ENCODE measurements at regions not wholly inside any gene's neighbourhood (a gene's known extent, or its start where the extent isn't known, plus 50 kb on each side); places are given as distances from the start of the nearest gene placed in this dataset.

- Mint-ChIP-seq H3K4me1 (ENCODE audit: low read depth) (no peaks in the 10 kb centered on the region), H3K36me3 (ENCODE audit: insufficient read depth) (peaks cover 2% of the 10 kb centered on the region), H3K9me3 (ENCODE audit: low read depth) (peaks cover 42% of the 10 kb centered on the region), H3K27me3 (no peaks in the 10 kb centered on the region), H3K4me3 (ENCODE audit: low read depth) (no peak overlapping the region), H3K27ac (no peak overlapping the region)
- DNase-seq (ENCODE audit: low spot score, unreplicated experiment), result no peak
- no peak for TF ChIP-seq CTCF (IDR thresholded peaks at IDR 0.05; ENCODE audit: unreplicated experiment)
These were observed 67.7 kb upstream of the ZXDA start for GRCh38 chrX:57977992-57978391.

- Mint-ChIP-seq H3K4me1 (ENCODE audit: low read depth) (no peaks in the 10 kb centered on the region), H3K36me3 (ENCODE audit: insufficient read depth) (no peaks in the 10 kb centered on the region), H3K27me3 (no peaks in the 10 kb centered on the region), H3K9me3 (ENCODE audit: low read depth) (peaks cover 54% of the 10 kb centered on the region), H3K4me3 (ENCODE audit: low read depth) (no peak overlapping the region), H3K27ac (no peak overlapping the region)
- no peak for TF ChIP-seq CTCF (IDR thresholded peaks at IDR 0.05; ENCODE audit: unreplicated experiment)
- DNase-seq (ENCODE audit: low spot score, unreplicated experiment), result no peak
These were observed 54.7 kb upstream of the ZXDA start for GRCh38 chrX:57964975-57965374.

Data from progenitor cell of endocrine pancreas (in vitro differentiated cells).